H1 (cell line): ENCODE measurements at regions not wholly inside any gene's neighbourhood (a gene's known extent, or its start where the extent isn't known, plus 50 kb on each side); places are given as distances from the start of the nearest gene placed in this dataset.

ENCODE experiments used
- CTCF ChIA-PET: fragments of 300-600 bp; sonication (Branson Sonifier 250); formaldehyde crosslinking; loops from one replicate; lab custom pipeline; 2021; ENCODE audit not compliant: partially characterized antibody; lab: Charles Lee
- POLR2A ChIA-PET: fragments of 300-600 bp; sonication (Branson Sonifier 250); formaldehyde crosslinking; loops from one replicate; lab custom pipeline; 2021; ENCODE audit warnings: inconsistent platforms; ENCODE audit not compliant: partially characterized antibody; lab: Charles Lee
- DNase-seq, 2 experiments: peaks; one replicate each; pipeline versions ENCODE4 v3.0.0 to v3.0.0-alpha.2; 2010 to 2022; ENCODE audit warnings: low spot score in 2 of 2, low read depth in 1 of 2, mixed read lengths in 1 of 2
- FAIRE-seq: peaks from 2 replicates; lab custom pipeline; 2011; peaks lifted over from hg19 to GRCh38; lab: Jason Lieb, UNC
- H2AFZ ChIP-seq: 2 replicates; pipeline ENCODE4 v1.8.1; 2012; ENCODE audit warnings: low read length, inconsistent platforms
- H2AK5ac ChIP-seq: 2 replicates; pipeline ENCODE4 v1.6.1; 2013; ENCODE audit warnings: low read depth, low read length
- H2BK120ac ChIP-seq: replicated peaks from 2 replicates; pipeline ENCODE3; 2013; ENCODE audit warnings: low read depth, low read length, inconsistent platforms
- H2BK12ac ChIP-seq: 2 replicates; pipeline ENCODE4 v1.6.1; 2013; ENCODE audit warnings: low read depth, low read length
- H2BK15ac ChIP-seq: 2 replicates; pipeline ENCODE4 v1.6.1; 2013; ENCODE audit warnings: low read length
- H2BK20ac ChIP-seq: 2 replicates; pipeline ENCODE4 v1.6.1; 2013; ENCODE audit warnings: low read length
- H2BK5ac ChIP-seq: 2 replicates; pipeline ENCODE4 v1.6.1; 2013; ENCODE audit warnings: low read depth, low read length
- H3K14ac ChIP-seq: 2 replicates; pipeline ENCODE4 v1.6.1; 2013; ENCODE audit warnings: inconsistent platforms; ENCODE audit not compliant: insufficient read length
- H3K18ac ChIP-seq: 2 replicates; pipeline ENCODE4 v1.6.1; 2013; ENCODE audit warnings: low read length; ENCODE audit errors: extremely low read depth
- H3K23ac ChIP-seq: 2 replicates; pipeline ENCODE4 v1.6.1; 2013; ENCODE audit warnings: inconsistent platforms; ENCODE audit not compliant: insufficient read length
- H3K23me2 ChIP-seq: 2 replicates; pipeline ENCODE4 v1.6.1; 2013; ENCODE audit warnings: low read depth, low read length
- H3K27ac ChIP-seq: 2 replicates; pipeline ENCODE4 v1.6.1; 2011; ENCODE audit warnings: low read depth, low read length, inconsistent platforms
- H3K27me3 ChIP-seq, 4 experiments: replicated peaks in 1 of 4; 1 replicate in 1 of 4; 2 replicates in 3 of 4; pipeline versions ENCODE4 v1.6.1 to v1.8.1; 2011 to 2013; ENCODE audit warnings: low read length in 3 of 4, mild to moderate bottlenecking in 3 of 4, inconsistent platforms in 2 of 4, mixed read lengths in 2 of 4, moderate library complexity in 1 of 4; ENCODE audit not compliant: control insufficient read depth in 3 of 4, insufficient read depth in 3 of 4; ENCODE audit errors: extremely low read depth in 1 of 4
- H3K36me3 ChIP-seq, 4 experiments: 2 replicates each; pipeline versions ENCODE4 v1.6.1 to v1.8.1; 2011 to 2013; ENCODE audit warnings: mild to moderate bottlenecking in 4 of 4, low read length in 3 of 4, moderate library complexity in 2 of 4, control low read depth in 1 of 4, inconsistent platforms in 1 of 4; ENCODE audit not compliant: insufficient read depth in 4 of 4, control insufficient read depth in 2 of 4
- H3K4ac ChIP-seq: replicated peaks from 2 replicates; pipeline ENCODE3; 2013; ENCODE audit warnings: low read length, low read depth, mixed read lengths, inconsistent platforms; ENCODE audit not compliant: insufficient read length
- H3K4me1 ChIP-seq, 4 experiments: replicated peaks in 1 of 4; 1 replicate in 1 of 4; 2 replicates in 3 of 4; pipeline versions ENCODE4 v1.6.1 to v1.8.1; 2011 to 2013; ENCODE audit warnings: low read length in 3 of 4, inconsistent platforms in 2 of 4, mixed read lengths in 1 of 4; ENCODE audit not compliant: insufficient read depth in 4 of 4, control insufficient read depth in 3 of 4
- H3K4me2 ChIP-seq, 2 experiments: 2 replicates each; pipeline versions ENCODE4 v1.6.1 to v1.8.1; 2011 to 2013; ENCODE audit warnings: low read depth in 2 of 2, low read length in 2 of 2, control low read depth in 1 of 2, inconsistent platforms in 1 of 2, mild to moderate bottlenecking in 1 of 2; ENCODE audit not compliant: insufficient read depth in 1 of 2
- H3K4me3 ChIP-seq, 4 experiments: fragments of 200-600, 300-600 bp in 1 of 4; sonication (generic), shearing (Covaris generic), sonication (Bioruptor Twin) in 1 of 4; 2 replicates each; pipeline versions ENCODE4 v1.5.1 to v1.8.1; 2011 to 2016; ENCODE audit warnings: low read length in 4 of 4, low read depth in 3 of 4, control low read depth in 2 of 4, inconsistent platforms in 2 of 4, mild to moderate bottlenecking in 2 of 4, mixed read lengths in 1 of 4, moderate library complexity in 1 of 4; ENCODE audit not compliant: insufficient read depth in 2 of 4; ENCODE audit errors: extremely low read depth in 1 of 4
- H3K56ac ChIP-seq: replicated peaks from 2 replicates; pipeline ENCODE3; 2013; ENCODE audit warnings: low read depth, mild to moderate bottlenecking, mixed read lengths, low read length, inconsistent platforms; ENCODE audit not compliant: insufficient read length
- H3K79me1 ChIP-seq: 2 replicates; pipeline ENCODE4 v1.6.1; 2013; ENCODE audit warnings: low read depth, low read length, control low read depth
- H3K79me2 ChIP-seq, 2 experiments: 2 replicates each; pipeline versions ENCODE4 v1.6.1 to v1.8.1; 2012 to 2013; ENCODE audit warnings: low read length in 2 of 2, mild to moderate bottlenecking in 2 of 2, inconsistent platforms in 1 of 2; ENCODE audit not compliant: insufficient read depth in 2 of 2, control insufficient read depth in 1 of 2
- H3K9ac ChIP-seq, 4 experiments: replicated peaks in 1 of 4; 1 replicate in 1 of 4; 2 replicates in 3 of 4; pipeline versions ENCODE4 v1.6.1 to v1.8.1; 2011 to 2013; ENCODE audit warnings: low read depth in 3 of 4, low read length in 3 of 4, control low read depth in 2 of 4, mild to moderate bottlenecking in 2 of 4, moderate library complexity in 2 of 4, inconsistent platforms in 1 of 4; ENCODE audit errors: extremely low read depth in 1 of 4
- H3K9me3 ChIP-seq, 2 experiments: 2 replicates each; pipeline versions ENCODE4 v1.6.1 to v1.8.1; 2012 to 2013; ENCODE audit warnings: mild to moderate bottlenecking in 2 of 2, moderate library complexity in 2 of 2, control low read depth in 1 of 2, inconsistent platforms in 1 of 2, low read depth in 1 of 2, low read length in 1 of 2, mixed read lengths in 1 of 2; ENCODE audit not compliant: insufficient read depth in 2 of 2
- H4K20me1 ChIP-seq, 2 experiments: replicated peaks in 1 of 2; 2 replicates each; pipeline versions ENCODE3 to v1.8.1; 2011 to 2013; ENCODE audit warnings: inconsistent platforms in 2 of 2, low read length in 2 of 2, mild to moderate bottlenecking in 1 of 2; ENCODE audit not compliant: insufficient read depth in 2 of 2, control insufficient read depth in 1 of 2
- H4K5ac ChIP-seq: 2 replicates; pipeline ENCODE4 v1.6.1; 2013; ENCODE audit warnings: low read length, low read depth, mixed read lengths, inconsistent platforms; ENCODE audit not compliant: insufficient read length
- H4K8ac ChIP-seq: 2 replicates; pipeline ENCODE4 v1.8.0; 2013; ENCODE audit warnings: mild to moderate bottlenecking, moderate library complexity, low read length, inconsistent platforms; ENCODE audit not compliant: insufficient read depth; ENCODE audit errors: extremely low read depth
- H4K91ac ChIP-seq: replicated peaks from 2 replicates; pipeline ENCODE3; 2013; ENCODE audit warnings: low read length, mixed read lengths, inconsistent platforms; ENCODE audit not compliant: insufficient read length
- CHD1 ChIP-seq: IDR thresholded peaks from 2 replicates; pipeline ENCODE4 v1.6.1; 2012; ENCODE audit warnings: low read depth, low read length, improper control_type of control experiment
- CTCF ChIP-seq, 3 experiments: IDR thresholded peaks; 1 replicate in 2 of 3; 2 replicates in 1 of 3; pipeline versions ENCODE4 v1.5.1 to v1.6.1; 2011; ENCODE audit warnings: low read length in 3 of 3, mild to moderate bottlenecking in 3 of 3, inconsistent platforms in 2 of 3, low read depth in 1 of 3, moderate library complexity in 1 of 3; ENCODE audit not compliant: insufficient read depth in 1 of 3; ENCODE audit errors: control extremely low read depth in 1 of 3
- KDM4A ChIP-seq: IDR thresholded peaks from one replicate; pipeline ENCODE4 v1.7.1; 2012; ENCODE audit warnings: low read depth, mild to moderate bottlenecking, moderate library complexity, low read length, inconsistent platforms; ENCODE audit not compliant: severe bottlenecking
- NANOG ChIP-seq: IDR thresholded peaks from 2 replicates; pipeline ENCODE4 v1.6.1; 2011; ENCODE audit warnings: low read length, low read depth, mild to moderate bottlenecking, inconsistent platforms; ENCODE audit not compliant: insufficient read depth, poor library complexity, severe bottlenecking
- PHF8 ChIP-seq: fragments of 200-600 bp; sonication (generic); conservative IDR thresholded peaks from 2 replicates; pipeline ENCODE4 v1.7.1; 2012; ENCODE audit warnings: low read depth, mild to moderate bottlenecking, inconsistent platforms, low read length, moderate library complexity
- RFX5 ChIP-seq: IDR thresholded peaks from 2 replicates; pipeline ENCODE4 v1.6.1; 2011; ENCODE audit warnings: low read depth, low read length, improper control_type of control experiment, borderline replicate concordance
- WGBS, 2 experiments: shearing (Covaris generic) in 1 of 2; methylation state at CpG; one replicate each; pipeline versions ENCODE4 v1.1.6 to v1.1.7; 2013 to 2015; ENCODE audit warnings: low lambda C conversion rate in 2 of 2, mixed read lengths in 2 of 2, inconsistent platforms in 1 of 2, low coverage in 1 of 2, missing lambda C conversion rate in 1 of 2; ENCODE audit not compliant: insufficient replicate concordance in 2 of 2, insufficient coverage in 1 of 2, insufficient read length in 1 of 2; ENCODE audit errors: extremely low coverage in 1 of 2, missing lambda C conversion rate in 1 of 2; 5-methylcytosine and 5-hydroxymethylcytosine counted together

- no peak overlapping the region for H2BK20ac ChIP-seq
- H3K27me3 ChIP-seq, result no peaks in the 10 kb centered on the region
- no peak overlapping the region for H2BK5ac ChIP-seq
- ChIA-PET POLR2A (no interaction called here), CTCF (interaction anchor here (0.6 to 0.9 kb wide), 2 partner anchors 11 to 118 kb away, joined by 3 read pairs; no protein-coding TSS in a partner anchor)
- no peak overlapping the region for H4K91ac ChIP-seq
- WGBS, 2 experiments, result 91% methylated on average over 2 of the region's 2 CpGs; no CpG with 5 or more reads in 1 of the 2 experiments
- no peak for DNase-seq
- H3K14ac ChIP-seq, result no peak overlapping the region
- H3K18ac ChIP-seq, result no peak overlapping the region
- no peak overlapping the region for H4K5ac ChIP-seq
- H3K4ac ChIP-seq, result no peak overlapping the region
- no peaks in the 10 kb centered on the region for H3K79me2 ChIP-seq
- H2AFZ ChIP-seq, result no peak overlapping the region
- no peak overlapping the region for H2BK15ac ChIP-seq
- H4K20me1 ChIP-seq, result no peaks in the 10 kb centered on the region
- H3K56ac ChIP-seq, result no peak overlapping the region
- H3K23me2 ChIP-seq, result no peaks in the 10 kb centered on the region
- no peak overlapping the region for H2AK5ac ChIP-seq
- no peaks in the 10 kb centered on the region for H3K9me3 ChIP-seq
- no peak overlapping the region for H2BK120ac ChIP-seq
- H3K9ac ChIP-seq, result no peak overlapping the region
- no peak overlapping the region for H2BK12ac ChIP-seq
- H3K36me3 ChIP-seq, result no peaks in the 10 kb centered on the region
- H3K27ac ChIP-seq, result no peak overlapping the region
- peaks cover 2 to 13% (median 11%) of the 10 kb centered on the region in 4 experiments for H3K4me1 ChIP-seq
- no peak for FAIRE-seq
- H3K4me3 ChIP-seq, result no peak overlapping the region
- no peak overlapping the region for H4K8ac ChIP-seq
- no peaks in the 10 kb centered on the region for H3K79me1 ChIP-seq
- H3K4me2 ChIP-seq, result no peak overlapping the region
- H3K23ac ChIP-seq, result no peak overlapping the region
- TF ChIP-seq PHF8, result no peak
- TF ChIP-seq RFX5, result no peak
- TF ChIP-seq NANOG, result no peak
- no peak for TF ChIP-seq CHD1
- no peak for TF ChIP-seq KDM4A
- no peak for TF ChIP-seq CTCF (IDR thresholded peaks at IDR 0.05; ENCODE audit: control extremely low read depth in 1 of 3, insufficient read depth in 1 of 3, low read depth in 1 of 3, low read length in 3 of 3)
Observed at GRCh38 chr15:62777671-62778070, 264.9 kb upstream of the TPM1 start.
